B cell (primary cell): ENCODE measurements at regions not wholly inside any gene's neighbourhood (a gene's known extent, or its start where the extent isn't known, plus 50 kb on each side); places are given as distances from the start of the nearest gene placed in this dataset.

ENCODE experiments used
- EZH2 ChIP-seq: IDR thresholded peaks from 2 replicates; pipeline ENCODE4 v1.6.1; 2012; ENCODE audit warnings: borderline replicate concordance, low read depth, mild to moderate bottlenecking, moderate library complexity, low read length; ENCODE audit not compliant: insufficient read depth, poor library complexity, severe bottlenecking
- TF ChIP-seq, protein P1 (sequence below): fragments of 200-600 bp; IDR thresholded peaks from one replicate; pipeline ENCODE4 v1.8.0; 2022; ENCODE audit warnings: antibody characterized with exemption, mild to moderate bottlenecking

DNA sequence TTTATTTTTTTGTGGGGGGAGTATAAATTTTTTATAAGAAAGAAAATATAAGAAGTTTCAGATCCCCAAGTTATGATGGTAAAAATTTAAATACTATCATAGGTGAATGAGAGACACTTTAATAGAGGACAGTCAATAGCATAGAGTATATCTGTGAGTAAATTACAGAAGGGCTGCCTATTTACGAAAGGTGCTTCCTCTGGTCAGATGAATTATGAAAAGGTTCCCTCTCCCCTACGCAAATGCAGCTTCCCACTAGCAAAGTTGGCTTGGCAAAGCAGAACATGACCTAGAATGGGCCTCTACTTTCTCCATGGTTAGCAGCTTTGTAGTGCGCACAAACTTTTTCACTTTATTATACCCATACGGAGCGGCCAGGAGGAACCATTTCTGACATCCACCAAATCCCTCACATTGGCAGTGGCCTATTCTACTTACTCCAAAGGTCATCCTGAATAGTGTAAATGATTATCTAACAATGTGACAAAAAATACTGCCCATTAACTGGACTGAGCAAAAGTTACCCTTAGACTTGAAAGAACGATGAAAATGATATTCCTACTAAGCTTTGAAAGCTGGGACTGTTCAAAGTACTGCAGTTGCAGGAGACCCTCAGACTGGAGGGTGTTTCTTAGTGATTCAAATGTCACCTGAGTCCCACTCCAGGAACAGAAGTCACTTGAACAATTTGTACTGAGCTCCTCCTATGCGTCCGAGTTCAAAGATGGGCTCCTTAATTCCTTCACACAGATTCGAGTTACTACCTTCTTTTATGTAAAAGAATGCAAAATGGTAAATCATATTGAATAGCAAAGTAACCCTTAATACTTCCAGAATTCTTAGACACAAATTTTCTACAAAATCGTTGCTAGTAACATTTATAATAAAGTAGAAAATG lies 148.5 kb downstream of the NOL4 start:
- TF ChIP-seq, protein P1, sequence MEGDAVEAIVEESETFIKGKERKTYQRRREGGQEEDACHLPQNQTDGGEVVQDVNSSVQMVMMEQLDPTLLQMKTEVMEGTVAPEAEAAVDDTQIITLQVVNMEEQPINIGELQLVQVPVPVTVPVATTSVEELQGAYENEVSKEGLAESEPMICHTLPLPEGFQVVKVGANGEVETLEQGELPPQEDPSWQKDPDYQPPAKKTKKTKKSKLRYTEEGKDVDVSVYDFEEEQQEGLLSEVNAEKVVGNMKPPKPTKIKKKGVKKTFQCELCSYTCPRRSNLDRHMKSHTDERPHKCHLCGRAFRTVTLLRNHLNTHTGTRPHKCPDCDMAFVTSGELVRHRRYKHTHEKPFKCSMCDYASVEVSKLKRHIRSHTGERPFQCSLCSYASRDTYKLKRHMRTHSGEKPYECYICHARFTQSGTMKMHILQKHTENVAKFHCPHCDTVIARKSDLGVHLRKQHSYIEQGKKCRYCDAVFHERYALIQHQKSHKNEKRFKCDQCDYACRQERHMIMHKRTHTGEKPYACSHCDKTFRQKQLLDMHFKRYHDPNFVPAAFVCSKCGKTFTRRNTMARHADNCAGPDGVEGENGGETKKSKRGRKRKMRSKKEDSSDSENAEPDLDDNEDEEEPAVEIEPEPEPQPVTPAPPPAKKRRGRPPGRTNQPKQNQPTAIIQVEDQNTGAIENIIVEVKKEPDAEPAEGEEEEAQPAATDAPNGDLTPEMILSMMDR = no peak
- TF ChIP-seq EZH2 = no peak
